ENCODE measurements at regions not wholly inside any gene's neighbourhood (a gene's known extent, or its start where the extent isn't known, plus 50 kb on each side); places are given as distances from the start of the nearest gene placed in this dataset.

DNA sequence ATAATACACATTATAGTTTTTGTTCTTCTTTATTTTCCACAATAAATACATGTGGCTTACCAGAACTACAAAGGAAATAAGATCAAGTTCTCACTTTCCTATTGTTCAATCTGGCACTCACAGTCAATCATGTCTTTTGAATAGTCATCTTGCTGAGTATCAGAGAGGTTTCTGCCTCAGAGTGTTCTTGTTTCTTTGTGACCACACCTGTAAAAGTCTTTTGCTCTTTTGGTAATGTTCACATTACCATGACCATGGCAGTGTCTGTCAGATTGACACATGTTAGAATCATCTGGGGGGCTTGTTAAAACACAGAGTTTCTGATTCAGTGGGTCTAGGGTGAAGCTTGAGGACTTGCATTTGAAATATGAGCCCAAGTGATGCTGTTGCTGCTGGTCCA, 135.0 kb downstream of the SATB1 start:
- TF ChIP-seq SUZ12 (IDR thresholded peaks at IDR 0.05; ENCODE audit: low read length) (no peak), YY1 (IDR thresholded peaks at IDR 0.05; ENCODE audit: low read depth, low read length) (no peak), EZH2 (IDR thresholded peaks at IDR 0.05; ENCODE audit: low read depth, low read length, severe bottlenecking) (no peak), FOSL1 (IDR thresholded peaks at IDR 0.05; ENCODE audit: insufficient read depth, low read depth, low read length) (no peak), HDAC6 (IDR thresholded peaks at IDR 0.05; ENCODE audit: low read depth, low read length) (no peak)
- TF ChIP-seq, protein P1, sequence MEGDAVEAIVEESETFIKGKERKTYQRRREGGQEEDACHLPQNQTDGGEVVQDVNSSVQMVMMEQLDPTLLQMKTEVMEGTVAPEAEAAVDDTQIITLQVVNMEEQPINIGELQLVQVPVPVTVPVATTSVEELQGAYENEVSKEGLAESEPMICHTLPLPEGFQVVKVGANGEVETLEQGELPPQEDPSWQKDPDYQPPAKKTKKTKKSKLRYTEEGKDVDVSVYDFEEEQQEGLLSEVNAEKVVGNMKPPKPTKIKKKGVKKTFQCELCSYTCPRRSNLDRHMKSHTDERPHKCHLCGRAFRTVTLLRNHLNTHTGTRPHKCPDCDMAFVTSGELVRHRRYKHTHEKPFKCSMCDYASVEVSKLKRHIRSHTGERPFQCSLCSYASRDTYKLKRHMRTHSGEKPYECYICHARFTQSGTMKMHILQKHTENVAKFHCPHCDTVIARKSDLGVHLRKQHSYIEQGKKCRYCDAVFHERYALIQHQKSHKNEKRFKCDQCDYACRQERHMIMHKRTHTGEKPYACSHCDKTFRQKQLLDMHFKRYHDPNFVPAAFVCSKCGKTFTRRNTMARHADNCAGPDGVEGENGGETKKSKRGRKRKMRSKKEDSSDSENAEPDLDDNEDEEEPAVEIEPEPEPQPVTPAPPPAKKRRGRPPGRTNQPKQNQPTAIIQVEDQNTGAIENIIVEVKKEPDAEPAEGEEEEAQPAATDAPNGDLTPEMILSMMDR (IDR thresholded peaks at IDR 0.05; ENCODE audit: control extremely low read depth in 1 of 3, insufficient read depth in 1 of 3, low read depth in 1 of 3, low read length in 3 of 3) = no peak

Data from H1 (cell line).